H1 (cell line): ENCODE measurements at regions not wholly inside any gene's neighbourhood (a gene's known extent, or its start where the extent isn't known, plus 50 kb on each side); places are given as distances from the start of the nearest gene placed in this dataset.

ENCODE experiments used
- CTCF ChIA-PET: fragments of 300-600 bp; sonication (Branson Sonifier 250); formaldehyde crosslinking; loops from one replicate; lab custom pipeline; 2021; ENCODE audit not compliant: partially characterized antibody; lab: Charles Lee
- POLR2A ChIA-PET: fragments of 300-600 bp; sonication (Branson Sonifier 250); formaldehyde crosslinking; loops from one replicate; lab custom pipeline; 2021; ENCODE audit warnings: inconsistent platforms; ENCODE audit not compliant: partially characterized antibody; lab: Charles Lee
- DNase-seq, 2 experiments: peaks; one replicate each; pipeline versions ENCODE4 v3.0.0 to v3.0.0-alpha.2; 2010 to 2022; ENCODE audit warnings: low spot score in 2 of 2, low read depth in 1 of 2, mixed read lengths in 1 of 2
- FAIRE-seq: peaks from 2 replicates; lab custom pipeline; 2011; peaks lifted over from hg19 to GRCh38; lab: Jason Lieb, UNC
- H2AFZ ChIP-seq: 2 replicates; pipeline ENCODE4 v1.8.1; 2012; ENCODE audit warnings: low read length, inconsistent platforms
- H2AK5ac ChIP-seq: 2 replicates; pipeline ENCODE4 v1.6.1; 2013; ENCODE audit warnings: low read depth, low read length
- H2BK120ac ChIP-seq: replicated peaks from 2 replicates; pipeline ENCODE3; 2013; ENCODE audit warnings: low read depth, low read length, inconsistent platforms
- H2BK12ac ChIP-seq: 2 replicates; pipeline ENCODE4 v1.6.1; 2013; ENCODE audit warnings: low read depth, low read length
- H2BK15ac ChIP-seq: 2 replicates; pipeline ENCODE4 v1.6.1; 2013; ENCODE audit warnings: low read length
- H2BK20ac ChIP-seq: 2 replicates; pipeline ENCODE4 v1.6.1; 2013; ENCODE audit warnings: low read length
- H2BK5ac ChIP-seq: 2 replicates; pipeline ENCODE4 v1.6.1; 2013; ENCODE audit warnings: low read depth, low read length
- H3K14ac ChIP-seq: 2 replicates; pipeline ENCODE4 v1.6.1; 2013; ENCODE audit warnings: inconsistent platforms; ENCODE audit not compliant: insufficient read length
- H3K18ac ChIP-seq: 2 replicates; pipeline ENCODE4 v1.6.1; 2013; ENCODE audit warnings: low read length; ENCODE audit errors: extremely low read depth
- H3K23ac ChIP-seq: 2 replicates; pipeline ENCODE4 v1.6.1; 2013; ENCODE audit warnings: inconsistent platforms; ENCODE audit not compliant: insufficient read length
- H3K23me2 ChIP-seq: 2 replicates; pipeline ENCODE4 v1.6.1; 2013; ENCODE audit warnings: low read depth, low read length
- H3K27ac ChIP-seq: 2 replicates; pipeline ENCODE4 v1.6.1; 2011; ENCODE audit warnings: low read depth, low read length, inconsistent platforms
- H3K27me3 ChIP-seq, 4 experiments: replicated peaks in 1 of 4; 1 replicate in 1 of 4; 2 replicates in 3 of 4; pipeline versions ENCODE4 v1.6.1 to v1.8.1; 2011 to 2013; ENCODE audit warnings: low read length in 3 of 4, mild to moderate bottlenecking in 3 of 4, inconsistent platforms in 2 of 4, mixed read lengths in 2 of 4, moderate library complexity in 1 of 4; ENCODE audit not compliant: control insufficient read depth in 3 of 4, insufficient read depth in 3 of 4; ENCODE audit errors: extremely low read depth in 1 of 4
- H3K36me3 ChIP-seq, 4 experiments: 2 replicates each; pipeline versions ENCODE4 v1.6.1 to v1.8.1; 2011 to 2013; ENCODE audit warnings: mild to moderate bottlenecking in 4 of 4, low read length in 3 of 4, moderate library complexity in 2 of 4, control low read depth in 1 of 4, inconsistent platforms in 1 of 4; ENCODE audit not compliant: insufficient read depth in 4 of 4, control insufficient read depth in 2 of 4
- H3K4ac ChIP-seq: replicated peaks from 2 replicates; pipeline ENCODE3; 2013; ENCODE audit warnings: low read length, low read depth, mixed read lengths, inconsistent platforms; ENCODE audit not compliant: insufficient read length
- H3K4me1 ChIP-seq, 4 experiments: replicated peaks in 1 of 4; 1 replicate in 1 of 4; 2 replicates in 3 of 4; pipeline versions ENCODE4 v1.6.1 to v1.8.1; 2011 to 2013; ENCODE audit warnings: low read length in 3 of 4, inconsistent platforms in 2 of 4, mixed read lengths in 1 of 4; ENCODE audit not compliant: insufficient read depth in 4 of 4, control insufficient read depth in 3 of 4
- H3K4me2 ChIP-seq, 2 experiments: 2 replicates each; pipeline versions ENCODE4 v1.6.1 to v1.8.1; 2011 to 2013; ENCODE audit warnings: low read depth in 2 of 2, low read length in 2 of 2, control low read depth in 1 of 2, inconsistent platforms in 1 of 2, mild to moderate bottlenecking in 1 of 2; ENCODE audit not compliant: insufficient read depth in 1 of 2
- H3K4me3 ChIP-seq, 4 experiments: fragments of 200-600, 300-600 bp in 1 of 4; sonication (generic), shearing (Covaris generic), sonication (Bioruptor Twin) in 1 of 4; 2 replicates each; pipeline versions ENCODE4 v1.5.1 to v1.8.1; 2011 to 2016; ENCODE audit warnings: low read length in 4 of 4, low read depth in 3 of 4, control low read depth in 2 of 4, inconsistent platforms in 2 of 4, mild to moderate bottlenecking in 2 of 4, mixed read lengths in 1 of 4, moderate library complexity in 1 of 4; ENCODE audit not compliant: insufficient read depth in 2 of 4; ENCODE audit errors: extremely low read depth in 1 of 4
- H3K56ac ChIP-seq: replicated peaks from 2 replicates; pipeline ENCODE3; 2013; ENCODE audit warnings: low read depth, mild to moderate bottlenecking, mixed read lengths, low read length, inconsistent platforms; ENCODE audit not compliant: insufficient read length
- H3K79me1 ChIP-seq: 2 replicates; pipeline ENCODE4 v1.6.1; 2013; ENCODE audit warnings: low read depth, low read length, control low read depth
- H3K79me2 ChIP-seq, 2 experiments: 2 replicates each; pipeline versions ENCODE4 v1.6.1 to v1.8.1; 2012 to 2013; ENCODE audit warnings: low read length in 2 of 2, mild to moderate bottlenecking in 2 of 2, inconsistent platforms in 1 of 2; ENCODE audit not compliant: insufficient read depth in 2 of 2, control insufficient read depth in 1 of 2
- H3K9ac ChIP-seq, 4 experiments: replicated peaks in 1 of 4; 1 replicate in 1 of 4; 2 replicates in 3 of 4; pipeline versions ENCODE4 v1.6.1 to v1.8.1; 2011 to 2013; ENCODE audit warnings: low read depth in 3 of 4, low read length in 3 of 4, control low read depth in 2 of 4, mild to moderate bottlenecking in 2 of 4, moderate library complexity in 2 of 4, inconsistent platforms in 1 of 4; ENCODE audit errors: extremely low read depth in 1 of 4
- H3K9me3 ChIP-seq, 2 experiments: 2 replicates each; pipeline versions ENCODE4 v1.6.1 to v1.8.1; 2012 to 2013; ENCODE audit warnings: mild to moderate bottlenecking in 2 of 2, moderate library complexity in 2 of 2, control low read depth in 1 of 2, inconsistent platforms in 1 of 2, low read depth in 1 of 2, low read length in 1 of 2, mixed read lengths in 1 of 2; ENCODE audit not compliant: insufficient read depth in 2 of 2
- H4K20me1 ChIP-seq, 2 experiments: replicated peaks in 1 of 2; 2 replicates each; pipeline versions ENCODE3 to v1.8.1; 2011 to 2013; ENCODE audit warnings: inconsistent platforms in 2 of 2, low read length in 2 of 2, mild to moderate bottlenecking in 1 of 2; ENCODE audit not compliant: insufficient read depth in 2 of 2, control insufficient read depth in 1 of 2
- H4K5ac ChIP-seq: 2 replicates; pipeline ENCODE4 v1.6.1; 2013; ENCODE audit warnings: low read length, low read depth, mixed read lengths, inconsistent platforms; ENCODE audit not compliant: insufficient read length
- H4K8ac ChIP-seq: 2 replicates; pipeline ENCODE4 v1.8.0; 2013; ENCODE audit warnings: mild to moderate bottlenecking, moderate library complexity, low read length, inconsistent platforms; ENCODE audit not compliant: insufficient read depth; ENCODE audit errors: extremely low read depth
- H4K91ac ChIP-seq: replicated peaks from 2 replicates; pipeline ENCODE3; 2013; ENCODE audit warnings: low read length, mixed read lengths, inconsistent platforms; ENCODE audit not compliant: insufficient read length
- CBX5 ChIP-seq: fragments of 300-800, 300-1000 bp; sonication (generic); IDR thresholded peaks from 2 replicates; pipeline ENCODE4 v1.7.1; 2016; ENCODE audit warnings: antibody characterized with exemption, low read length, low read depth
- CEBPB ChIP-seq: IDR thresholded peaks from 2 replicates; pipeline ENCODE4 v1.6.1; 2012; ENCODE audit warnings: low read depth, low read length
- EP300 ChIP-seq, 2 experiments: IDR thresholded peaks; 1 replicate in 1 of 2; 2 replicates in 1 of 2; pipeline ENCODE4 v1.6.1; 2011 to 2012; ENCODE audit warnings: low read depth in 2 of 2, low read length in 2 of 2, mild to moderate bottlenecking in 2 of 2, borderline replicate concordance in 1 of 2, inconsistent platforms in 1 of 2, moderate library complexity in 1 of 2
- EZH2 ChIP-seq: fragments of 200-600 bp; sonication (generic); IDR thresholded peaks from 2 replicates; pipeline ENCODE4 v1.7.1; 2012; ENCODE audit warnings: low read depth, mild to moderate bottlenecking, moderate library complexity, low read length, inconsistent platforms; ENCODE audit not compliant: severe bottlenecking
- NANOG ChIP-seq: IDR thresholded peaks from 2 replicates; pipeline ENCODE4 v1.6.1; 2011; ENCODE audit warnings: low read length, low read depth, mild to moderate bottlenecking, inconsistent platforms; ENCODE audit not compliant: insufficient read depth, poor library complexity, severe bottlenecking
- POLR2A ChIP-seq, 2 experiments: IDR thresholded peaks; 1 replicate in 1 of 2; 2 replicates in 1 of 2; pipeline ENCODE4 v1.6.1; 2011; ENCODE audit warnings: low read depth in 2 of 2, low read length in 2 of 2, mild to moderate bottlenecking in 2 of 2; ENCODE audit errors: control extremely low read depth in 1 of 2
- POU5F1 ChIP-seq: IDR thresholded peaks from 2 replicates; pipeline ENCODE4 v1.6.1; 2011; ENCODE audit warnings: low read depth, mild to moderate bottlenecking, low read length, moderate library complexity
- SIN3A ChIP-seq, 2 experiments: IDR thresholded peaks in 1 of 2; conservative IDR thresholded peaks in 1 of 2; 2 replicates each; pipeline ENCODE4 v1.6.1; 2011 to 2012; ENCODE audit warnings: low read length in 2 of 2, improper control_type of control experiment in 1 of 2, low read depth in 1 of 2, mild to moderate bottlenecking in 1 of 2
- SIRT6 ChIP-seq: IDR thresholded peaks from one replicate; pipeline ENCODE4 v1.7.1; 2012; ENCODE audit warnings: low read length, inconsistent platforms
- TEAD4 ChIP-seq: IDR thresholded peaks from 2 replicates; pipeline ENCODE4 v1.6.1; 2012; ENCODE audit warnings: low read depth, low read length, inconsistent platforms, mixed read lengths
- YY1 ChIP-seq: IDR thresholded peaks from 2 replicates; pipeline ENCODE4 v1.6.1; 2011; ENCODE audit warnings: low read depth, mild to moderate bottlenecking, low read length
- ZNF274 ChIP-seq: IDR thresholded peaks from 2 replicates; pipeline ENCODE4 v1.7.0; 2012; ENCODE audit warnings: low read length, borderline replicate concordance; ENCODE audit errors: extremely low read depth
- WGBS, 2 experiments: shearing (Covaris generic) in 1 of 2; methylation state at CpG; one replicate each; pipeline versions ENCODE4 v1.1.6 to v1.1.7; 2013 to 2015; ENCODE audit warnings: low lambda C conversion rate in 2 of 2, mixed read lengths in 2 of 2, inconsistent platforms in 1 of 2, low coverage in 1 of 2, missing lambda C conversion rate in 1 of 2; ENCODE audit not compliant: insufficient replicate concordance in 2 of 2, insufficient coverage in 1 of 2, insufficient read length in 1 of 2; ENCODE audit errors: extremely low coverage in 1 of 2, missing lambda C conversion rate in 1 of 2; 5-methylcytosine and 5-hydroxymethylcytosine counted together
- TF ChIP-seq, protein P1 (sequence below): IDR thresholded peaks from 2 replicates; pipeline ENCODE4 v1.6.1; 2012; ENCODE audit warnings: inconsistent platforms
- TF ChIP-seq, protein P2 (sequence below): IDR thresholded peaks from 2 replicates; pipeline ENCODE4 v1.6.1; 2011; ENCODE audit warnings: low read depth, mild to moderate bottlenecking, low read length; ENCODE audit not compliant: insufficient read depth

DNA sequence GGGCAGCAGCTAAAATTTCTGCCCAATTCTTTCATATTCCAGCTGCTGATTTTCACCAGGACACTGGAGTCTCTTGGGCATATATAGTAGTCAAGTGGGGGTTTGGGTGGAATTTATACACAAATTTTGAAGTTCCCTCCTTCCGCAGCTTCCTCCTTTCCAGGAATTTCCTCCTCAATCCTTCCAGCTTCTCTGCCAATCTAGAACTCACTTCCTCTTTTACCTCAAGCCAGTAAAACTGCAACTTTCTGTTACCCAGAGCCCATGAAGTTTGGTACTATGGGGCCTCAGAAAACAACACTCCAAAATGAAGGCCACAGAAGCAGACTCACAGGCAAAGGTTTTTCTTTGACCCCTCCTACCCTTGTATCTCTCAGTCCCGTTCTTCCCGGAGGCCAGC lies 51.7 kb upstream of the G2E3 start:
- CTCF ChIA-PET = interaction anchor here (1.2 kb wide), 1 partner anchor 14 kb away, joined by 4 read pairs; no protein-coding TSS in a partner anchor
- H2BK5ac ChIP-seq = no peak overlapping the region
- no peak overlapping the region for H3K14ac ChIP-seq
- whole genome bisulfite sequencing, 2 experiments = 92% methylated on average over 3 of the region's 3 CpGs; no CpG with 5 or more reads in 1 of the 2 experiments
- POLR2A ChIA-PET = no interaction called here
- H2BK15ac ChIP-seq = no peak overlapping the region
- H3K18ac ChIP-seq = no peak overlapping the region
- FAIRE-seq = no peak
- no peaks in the 10 kb centered on the region for H3K23me2 ChIP-seq
- H3K9me3 ChIP-seq = no peaks in the 10 kb centered on the region
- H2AK5ac ChIP-seq = no peak overlapping the region
- no peak overlapping the region for H3K23ac ChIP-seq
- no peak overlapping the region for H4K91ac ChIP-seq
- no peak overlapping the region for H3K56ac ChIP-seq
- no peak for DNase-seq
- TF ChIP-seq ZNF274 (no peak), CEBPB (no peak), POLR2A (IDR thresholded peaks at IDR 0.05; ENCODE audit: control extremely low read depth in 1 of 2, low read depth in 2 of 2, low read length in 2 of 2) (no peak), SIN3A (conservative IDR thresholded peaks at IDR 0.05 in 1 of 2, IDR thresholded peaks at IDR 0.05 in 1 of 2; ENCODE audit: low read depth in 1 of 2, low read length in 2 of 2) (no peak), TEAD4 (no peak), EZH2 (no peak), CBX5 (no peak), YY1 (no peak), NANOG (no peak), EP300 (IDR thresholded peaks at IDR 0.05; ENCODE audit: borderline replicate concordance in 1 of 2, low read depth in 2 of 2, low read length in 2 of 2) (no peak), SIRT6 (no peak), POU5F1 (no peak)
- TF ChIP-seq, protein P1, sequence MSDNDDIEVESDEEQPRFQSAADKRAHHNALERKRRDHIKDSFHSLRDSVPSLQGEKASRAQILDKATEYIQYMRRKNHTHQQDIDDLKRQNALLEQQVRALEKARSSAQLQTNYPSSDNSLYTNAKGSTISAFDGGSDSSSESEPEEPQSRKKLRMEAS = no peak
- TF ChIP-seq, protein P2, sequence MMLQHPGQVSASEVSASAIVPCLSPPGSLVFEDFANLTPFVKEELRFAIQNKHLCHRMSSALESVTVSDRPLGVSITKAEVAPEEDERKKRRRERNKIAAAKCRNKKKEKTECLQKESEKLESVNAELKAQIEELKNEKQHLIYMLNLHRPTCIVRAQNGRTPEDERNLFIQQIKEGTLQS = no peak
- TF ChIP-seq, all 59 proteins: peak for 0
- Histone ChIP-seq H3K79me1 (no peaks in the 10 kb centered on the region), H3K4me1 (no peaks in the 10 kb centered on the region), H3K79me2 (no peaks in the 10 kb centered on the region), H3K27ac (no peak overlapping the region), H4K8ac (no peak overlapping the region), H3K4me3 (no peak overlapping the region), H3K9ac (no peak overlapping the region), H2AFZ (0 out of 2 replicates have a peak overlapping the region, but pooled peaks have one; percentile 19), H3K4ac (no peak overlapping the region), H3K4me2 (no peak overlapping the region), H3K27me3 (no peaks in the 10 kb centered on the region), H2BK12ac (no peak overlapping the region), H4K20me1 (no peaks in the 10 kb centered on the region), H3K36me3 (no peaks in the 10 kb centered on the region), H2BK20ac (no peak overlapping the region), H2BK120ac (no peak overlapping the region), H4K5ac (no peak overlapping the region)
